ENCODE measurements at regions not wholly inside any gene's neighbourhood (a gene's known extent, or its start where the extent isn't known, plus 50 kb on each side); places are given as distances from the start of the nearest gene placed in this dataset.
A peak's percentile ranks its signal among the peaks of the same experiment; 100 is the strongest.
"Not testable (repeated sequence)": the region's sequence is repeated elsewhere in the genome, so short reads cannot be mapped to it uniquely, and the experiment has no call there.

DNA sequence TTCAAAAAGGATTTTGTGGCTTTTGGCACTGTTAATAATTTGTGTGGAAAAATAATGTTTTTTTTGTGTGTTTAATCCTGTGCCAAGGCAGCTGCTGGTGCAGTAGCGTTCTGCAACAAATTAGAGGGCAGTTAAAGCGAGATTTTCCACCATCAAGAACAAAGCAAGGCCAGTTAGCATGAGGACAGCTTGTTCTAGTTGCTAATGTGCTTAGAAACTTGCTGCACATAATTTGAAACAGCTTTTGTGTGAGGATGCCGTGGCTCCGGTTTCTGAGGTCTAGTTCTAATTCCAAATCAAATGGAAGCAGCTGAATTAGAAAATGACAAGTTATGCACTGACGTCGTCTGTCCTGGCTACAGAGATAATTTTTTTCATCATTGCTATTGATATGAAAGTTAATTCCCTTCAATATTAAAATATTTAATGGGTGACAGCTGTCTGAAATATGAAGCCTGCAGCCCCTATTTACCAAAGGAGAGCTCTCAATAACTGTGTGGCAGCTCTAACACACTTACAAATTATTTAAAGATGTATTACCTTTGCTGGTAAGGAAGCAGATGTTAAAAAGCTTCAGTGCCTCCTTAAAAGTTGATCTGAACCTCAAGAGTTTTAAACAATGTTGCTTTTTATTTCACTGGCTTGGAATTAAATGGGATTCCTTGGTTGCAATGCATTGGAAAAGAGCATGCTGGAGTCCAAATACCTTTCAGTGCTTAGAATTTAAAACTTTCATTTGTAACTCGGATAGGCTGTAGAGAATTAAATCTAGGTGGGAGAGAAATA, 128.6 kb downstream of the SPATA31D1 start:
- peak; percentile 43 for DNase-seq

DNA sequence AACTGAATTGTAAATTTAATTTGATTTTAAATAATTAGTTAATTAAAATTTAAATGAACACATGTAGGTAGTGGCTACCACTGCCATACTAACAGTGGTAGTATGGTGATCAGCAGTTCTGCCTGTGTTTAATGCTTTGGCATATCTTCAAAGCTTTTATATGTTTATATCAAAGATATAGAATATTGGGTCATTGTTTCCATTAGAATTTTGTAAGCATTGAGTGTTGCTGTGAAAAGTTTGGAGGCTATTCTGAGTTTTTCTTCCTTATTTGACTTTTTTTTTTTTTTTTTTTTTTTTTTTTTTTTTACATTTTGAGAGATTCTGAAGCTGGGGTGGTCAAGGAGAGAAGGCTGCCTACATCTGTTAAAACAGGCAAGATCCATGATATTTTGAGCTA, 134.2 kb downstream of the SPATA31D1 start:
- DNase-seq: no peak

DNA sequence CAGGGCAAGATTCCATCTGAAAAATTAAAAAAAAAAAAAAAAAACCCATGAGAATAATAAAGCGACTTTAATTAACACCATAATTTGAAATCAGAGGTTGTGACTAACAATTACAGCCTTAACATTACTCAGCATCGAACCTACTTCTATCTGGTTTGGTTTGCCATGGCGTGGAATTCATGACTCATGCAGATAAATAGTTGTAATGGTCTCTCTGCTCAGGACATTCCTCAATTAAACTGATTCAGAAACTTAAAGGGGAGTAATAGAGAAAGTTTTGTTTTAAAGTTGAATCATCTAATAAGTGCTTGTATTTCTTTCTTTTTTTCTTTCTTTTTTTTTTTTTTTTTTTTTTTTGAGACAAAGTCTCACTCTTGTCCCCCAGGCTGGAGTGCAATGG, 135.5 kb downstream of the SPATA31D1 start:
- DNase-seq: no peak

DNA sequence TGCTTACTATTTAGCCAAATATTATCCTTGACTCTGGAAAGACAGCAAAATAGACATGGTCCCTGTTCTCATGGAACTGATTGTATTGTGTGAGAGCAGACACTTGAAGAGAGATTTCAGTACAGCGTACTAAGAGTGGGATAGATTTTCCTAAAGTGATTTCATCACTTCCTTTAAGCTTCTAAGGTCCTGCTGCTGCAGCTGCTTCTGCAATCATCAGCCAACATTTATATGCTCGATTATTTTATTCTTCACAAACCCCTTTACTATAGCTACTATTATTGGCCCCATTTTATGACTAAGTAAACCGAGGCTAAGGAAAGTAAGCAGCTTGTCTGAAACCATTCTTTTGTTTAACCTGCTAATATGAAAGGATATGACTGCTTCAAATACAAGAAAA, 137.7 kb downstream of the SPATA31D1 start:
- no peak for DNase-seq

GRCh38 chr9:82127465-82127864, 138.9 kb downstream of the SPATA31D1 start:
- no peak for DNase-seq

DNA sequence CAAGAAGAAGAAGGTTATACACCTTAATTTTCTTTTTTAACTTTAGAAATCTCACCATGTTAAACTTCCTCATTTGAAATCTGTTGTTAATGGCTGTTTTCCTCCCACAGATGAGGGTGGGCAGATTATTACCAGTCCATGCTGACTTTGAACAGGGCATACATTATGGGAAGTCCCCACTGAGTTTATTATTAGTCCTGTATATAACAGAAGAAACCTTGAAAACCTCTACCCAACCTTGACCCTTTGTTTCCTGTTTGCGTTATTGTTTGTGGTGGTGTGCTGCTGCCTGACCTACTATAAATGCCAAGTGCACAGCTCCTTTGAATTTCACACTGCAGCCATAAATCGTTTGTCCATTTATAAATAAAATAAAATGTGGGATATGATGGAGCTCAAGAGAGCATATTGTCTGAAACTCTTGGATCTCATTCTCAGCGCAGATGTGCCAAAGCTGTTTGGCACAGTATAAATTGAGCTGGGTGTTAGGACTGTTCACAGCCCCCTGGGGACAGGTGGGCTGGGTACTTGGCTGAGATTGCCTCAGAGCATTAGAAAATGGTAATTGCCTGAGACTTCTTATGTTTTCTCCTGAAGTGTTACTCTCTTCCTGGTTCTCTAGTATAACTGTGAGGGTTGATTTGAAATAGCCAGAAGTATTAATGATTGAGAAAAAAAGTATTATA, 139.6 kb downstream of the SPATA31D1 start:
- DNase-seq: peak; percentile 62

- no peak for DNase-seq
Measured at GRCh38 chr9:82129708-82130107, 141.1 kb downstream of the SPATA31D1 start.

DNA sequence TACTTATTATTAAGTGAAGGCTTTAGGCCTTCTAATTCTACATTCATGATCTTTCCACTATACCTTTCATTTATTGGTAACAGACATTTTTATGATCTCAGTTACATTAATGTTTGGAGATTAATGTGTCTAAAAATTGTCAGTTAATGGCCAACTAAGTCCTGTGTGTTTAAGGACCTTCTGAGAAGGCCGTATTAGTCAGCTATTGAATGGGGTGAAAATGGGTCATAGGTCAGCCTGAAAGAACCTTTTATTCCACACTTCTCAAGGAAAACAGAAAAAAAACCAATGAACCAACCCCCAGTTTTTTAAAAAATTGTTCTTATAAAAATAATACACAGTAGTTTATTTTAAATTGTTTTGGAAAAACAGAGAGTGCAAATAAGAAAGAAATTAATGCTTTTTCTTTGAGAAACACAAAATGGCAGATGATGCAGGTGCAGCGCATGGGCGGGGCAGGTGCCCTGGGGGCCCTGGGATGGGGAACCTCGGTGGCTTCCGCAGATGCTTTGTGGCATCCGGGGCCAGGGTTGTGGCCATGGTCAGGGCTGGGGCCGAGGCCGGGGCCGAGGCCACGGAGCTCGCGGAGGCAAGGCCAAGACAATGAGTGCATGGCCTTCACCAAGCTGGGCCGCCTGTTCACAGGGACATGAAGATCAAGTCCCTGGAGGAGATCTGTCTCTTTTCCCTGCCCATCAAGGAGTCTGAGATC, 141.9 kb downstream of the SPATA31D1 start:
- DNase-seq: no peak

DNA sequence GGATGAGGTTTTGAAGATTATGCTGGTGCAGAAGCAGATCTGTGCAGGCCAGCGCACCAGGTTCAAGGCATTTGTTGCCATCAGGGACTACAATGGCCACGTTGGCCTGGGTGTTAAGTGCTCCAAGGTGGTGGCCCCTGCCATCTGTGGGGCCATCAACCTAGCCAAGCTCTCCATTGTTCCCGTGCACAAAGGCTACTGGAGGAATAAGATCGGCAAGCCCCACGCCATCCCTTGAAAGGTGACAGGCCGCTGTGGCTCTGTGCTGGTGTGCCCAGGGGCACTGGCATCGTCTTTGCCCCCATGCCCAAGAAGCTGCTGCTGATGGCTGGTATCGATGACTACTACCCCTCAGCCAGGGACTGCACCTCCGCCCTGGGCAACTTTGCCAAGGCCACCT, 142.5 kb downstream of the SPATA31D1 start:
- no peak for DNase-seq

GRCh38 chr9:82132024-82132423, 143.5 kb downstream of the SPATA31D1 start:
- no peak for DNase-seq

- DNase-seq: no peak
Measured at GRCh38 chr9:82134010-82134409, 145.4 kb downstream of the SPATA31D1 start.

DNA sequence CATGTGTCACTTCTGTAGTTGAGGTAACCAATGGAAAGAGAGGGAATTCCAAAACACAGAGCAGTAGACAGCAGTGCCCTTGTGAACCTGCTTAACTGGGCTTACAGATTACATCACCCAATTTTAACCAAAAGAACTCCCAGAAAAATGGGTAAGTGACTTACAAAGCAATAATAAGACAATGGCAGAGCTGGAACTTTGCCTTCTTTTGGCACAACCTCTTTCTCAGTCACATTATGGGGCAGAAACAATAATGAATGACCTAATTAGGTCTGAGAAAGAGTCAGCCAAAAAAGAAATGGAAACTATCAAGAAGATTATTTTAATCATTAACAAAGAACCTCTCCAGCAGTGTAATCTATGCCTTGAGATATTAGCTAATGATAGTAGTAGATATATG, 146.5 kb downstream of the SPATA31D1 start:
- no peak for DNase-seq

DNA sequence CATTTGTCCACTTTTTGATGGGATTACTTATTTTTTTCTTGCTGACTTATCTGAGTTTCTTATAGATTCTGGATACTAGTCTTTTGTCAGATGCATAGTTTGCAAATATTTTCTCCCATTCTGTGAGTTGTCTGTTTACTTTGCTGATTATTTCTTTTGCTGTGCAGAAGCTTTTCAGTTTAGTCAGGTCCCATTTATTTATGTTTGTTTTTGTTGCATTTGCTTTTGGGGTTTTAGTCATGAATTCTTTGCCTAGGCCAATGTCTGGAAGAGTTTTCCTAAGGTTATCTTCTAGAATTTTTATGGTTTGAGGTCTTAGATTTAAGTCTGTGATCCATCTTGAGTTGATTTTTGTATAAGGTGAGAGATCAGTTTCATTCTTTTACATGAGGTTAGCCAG, 149.5 kb downstream of the SPATA31D1 start:
- DNase-seq: not testable (repeated sequence)

DNA sequence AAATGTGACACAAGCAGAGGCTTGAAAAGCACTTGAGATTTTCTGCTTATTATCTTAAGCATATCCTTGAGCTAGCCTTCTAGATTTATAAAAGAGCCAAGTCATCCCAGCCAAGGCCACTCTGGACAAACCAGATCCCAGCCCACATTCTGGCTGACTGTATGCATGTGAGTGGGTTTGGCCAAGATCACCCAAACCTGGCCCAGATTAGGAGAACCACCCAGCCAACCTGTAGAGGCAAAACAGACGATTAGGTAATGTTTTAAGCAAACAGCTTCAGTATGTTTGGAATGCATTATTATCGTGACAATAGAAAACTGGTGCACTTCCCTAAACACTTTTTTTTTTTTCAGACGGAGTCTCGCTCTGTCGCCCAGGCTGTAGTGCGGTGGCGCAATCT, 151.9 kb downstream of the SPATA31D1 start:
- no peak for DNase-seq

- no peak for DNase-seq
Measured at GRCh38 chr9:82144803-82145202, 156.2 kb downstream of the SPATA31D1 start.

DNA sequence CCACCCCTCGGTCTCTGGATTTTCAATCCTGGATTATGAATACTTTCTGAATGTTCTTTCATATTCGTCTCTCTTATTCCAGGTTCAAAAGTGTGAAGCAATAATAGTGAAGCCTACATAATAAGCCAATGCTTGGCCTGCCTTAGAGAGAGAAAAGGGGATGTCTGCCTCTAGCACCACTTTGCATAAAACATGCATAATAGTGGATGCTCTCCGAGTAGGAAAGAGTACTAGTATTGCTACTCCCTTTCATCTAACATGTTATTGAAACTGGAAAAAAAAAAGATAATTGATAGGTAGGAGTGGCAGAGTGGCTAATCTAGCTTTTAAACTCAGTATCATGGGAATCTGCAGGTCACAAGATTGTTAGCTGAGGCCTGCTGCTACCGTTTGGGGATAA, 158.1 kb downstream of the SPATA31D1 start:
- no peak for DNase-seq

DNA sequence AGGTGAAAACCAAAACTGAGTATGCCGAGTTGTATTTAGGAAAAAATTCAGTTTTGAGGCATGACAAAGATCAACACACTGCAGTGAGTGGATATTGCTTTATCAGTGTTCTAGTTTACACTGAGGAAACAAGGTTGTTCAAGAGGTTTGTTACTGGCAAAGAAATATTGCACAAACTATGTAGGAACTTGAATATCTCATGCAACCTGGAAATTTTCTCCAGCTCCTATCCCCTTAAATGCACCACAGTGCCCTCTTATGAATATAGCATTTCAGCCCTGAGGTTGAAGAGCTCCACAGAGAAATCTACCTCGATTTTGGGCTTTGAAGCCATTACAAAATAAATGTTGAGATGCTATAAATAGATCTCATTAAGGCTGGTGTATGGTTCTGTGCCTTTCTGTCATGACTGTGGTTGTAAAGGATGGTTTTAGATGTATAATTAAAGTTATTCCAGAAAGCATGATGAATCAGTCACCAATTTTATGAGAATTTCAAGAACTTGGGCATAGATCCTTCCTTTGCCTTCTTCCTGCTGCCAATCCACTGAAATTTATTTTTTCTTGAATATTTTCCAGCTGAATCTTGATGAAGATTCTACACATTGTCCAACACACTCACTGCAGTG, 159.3 kb downstream of the SPATA31D1 start:
- DNase-seq: peak; percentile 5

DNA sequence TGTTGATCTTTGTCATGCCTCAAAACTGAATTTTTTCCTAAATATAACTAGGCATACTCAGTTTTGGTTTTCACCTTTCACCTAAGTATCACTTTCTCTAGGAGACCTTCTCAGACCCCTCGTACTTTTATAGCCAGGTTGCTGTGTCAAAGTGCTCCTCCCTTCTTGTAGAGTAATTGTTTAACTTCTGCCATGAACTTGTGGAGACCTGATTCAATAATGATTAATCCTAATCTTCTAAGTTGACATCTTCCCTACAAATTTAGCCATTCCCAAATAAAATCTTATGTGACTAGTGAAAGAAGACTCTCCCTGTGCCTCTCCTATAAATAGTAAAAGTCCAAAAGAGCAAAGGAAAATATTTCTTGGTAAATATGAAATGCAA, 159.8 kb downstream of the SPATA31D1 start:
- DNase-seq: no peak

DNA sequence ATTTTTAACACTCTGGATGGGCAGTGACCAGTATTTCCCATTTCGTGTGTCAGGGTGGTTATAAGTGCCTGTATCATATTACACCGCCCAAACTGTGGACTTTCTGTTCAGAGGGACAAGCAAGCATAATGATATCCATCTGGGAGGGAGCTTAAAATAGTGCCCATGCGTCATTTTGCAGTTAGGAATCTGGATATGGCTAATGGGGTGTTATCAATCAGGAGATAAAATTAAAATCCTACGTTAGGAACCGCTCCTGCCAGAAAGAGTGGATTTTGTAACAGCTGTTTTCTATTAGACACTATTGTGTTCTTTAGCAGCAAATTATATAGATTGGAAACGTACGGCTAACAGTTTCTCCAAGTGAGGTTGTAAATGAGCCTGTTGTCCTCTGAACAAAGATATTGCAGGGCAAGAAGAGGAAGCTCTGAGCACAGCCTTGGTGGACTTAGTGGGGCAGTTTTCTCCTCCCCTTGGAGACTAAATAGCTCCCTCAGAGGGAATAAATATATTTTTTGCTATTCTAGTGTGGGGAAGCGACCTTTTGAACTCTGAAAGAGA, 160.4 kb downstream of the SPATA31D1 start:
- DNase-seq: peak; percentile 51

DNA sequence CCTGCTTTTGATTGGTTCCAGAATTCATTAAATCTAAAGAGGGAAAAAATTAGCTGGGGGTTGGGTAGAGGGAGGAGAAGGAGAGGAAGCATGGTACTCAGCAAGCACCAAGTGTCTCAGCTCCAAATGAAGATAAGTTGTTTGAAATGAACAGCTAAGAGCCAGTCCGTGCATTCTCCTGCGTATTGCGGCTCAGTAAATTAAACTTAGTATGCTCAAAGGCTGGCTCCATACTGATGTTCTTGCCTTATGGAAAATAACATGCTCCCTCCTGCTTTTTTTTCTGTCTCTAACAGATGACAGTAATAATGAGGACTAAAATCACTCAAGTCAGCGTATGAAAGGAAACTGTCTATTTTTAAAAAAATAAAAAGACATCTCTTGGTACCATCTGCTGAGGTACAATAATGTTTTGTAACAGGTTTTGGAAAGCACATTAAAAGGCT, 161.0 kb downstream of the SPATA31D1 start:
- DNase-seq: peak; percentile 58

- DNase-seq: no peak
Measured at GRCh38 chr9:82152181-82152580, 163.6 kb downstream of the SPATA31D1 start.

- no peak for DNase-seq
Measured at GRCh38 chr9:82153032-82153431, 164.5 kb downstream of the SPATA31D1 start.

DNA sequence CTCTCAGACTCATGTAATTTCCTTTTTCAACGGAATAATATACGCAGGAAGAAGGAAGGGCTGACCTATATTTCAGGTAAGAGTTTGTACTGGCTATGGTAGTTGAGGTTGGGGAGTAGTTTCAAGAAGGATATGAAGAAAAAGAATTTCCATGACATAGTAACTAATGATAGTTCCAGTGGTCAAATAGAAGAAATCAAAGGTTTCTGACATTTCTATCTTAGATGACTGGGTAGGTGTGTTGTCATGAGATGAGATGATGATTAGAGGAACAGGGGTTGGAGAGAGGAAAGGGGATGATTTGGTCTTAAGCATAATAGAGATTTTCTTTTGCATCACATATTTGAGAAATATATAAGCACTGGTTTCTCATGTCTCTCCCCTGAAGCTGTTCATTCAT, 166.0 kb downstream of the SPATA31D1 start:
- DNase-seq: no peak

All from NCI-H1694 (cell line).